SHP77 (cell line): ENCODE measurements at regions not wholly inside any gene's neighbourhood (a gene's known extent, or its start where the extent isn't known, plus 50 kb on each side); places are given as distances from the start of the nearest gene placed in this dataset.

Experiments
- DNase-seq, 2 experiments: peaks; one replicate each; lab custom pipeline; 2025; lab: John Stamatoyannopoulos, UW

- no peak for DNase-seq
These were observed 611.2 kb upstream of the MGMT start for GRCh38 chr10:128855618-128856428.

- peak; percentile 10 to 15 for DNase-seq
These were observed 607.2 kb upstream of the MGMT start for GRCh38 chr10:128859738-128860386.

- DNase-seq = no peak
These were observed 606.5 kb upstream of the MGMT start for GRCh38 chr10:128860574-128860973.

GRCh38 chr10:128861018-128861901, 605.8 kb upstream of the MGMT start:
- no peak for DNase-seq

GRCh38 chr10:128863411-128863810, 603.6 kb upstream of the MGMT start:
- DNase-seq = no peak

- DNase-seq = no peak
These were observed 603.1 kb upstream of the MGMT start for GRCh38 chr10:128863823-128864405.

GRCh38 chr10:128864554-128865295, 602.3 kb upstream of the MGMT start:
- DNase-seq = no peak

- no peak for DNase-seq
These were observed 601.4 kb upstream of the MGMT start for GRCh38 chr10:128865436-128866195.

- DNase-seq = no peak
These were observed 600.5 kb upstream of the MGMT start for GRCh38 chr10:128866551-128866950.

GRCh38 chr10:128867210-128867609, 599.8 kb upstream of the MGMT start:
- DNase-seq = no peak

- DNase-seq = no peak
These were observed 599.2 kb upstream of the MGMT start for GRCh38 chr10:128867819-128868218.

- DNase-seq = no peak
These were observed 598.6 kb upstream of the MGMT start for GRCh38 chr10:128868481-128868880.

- no peak for DNase-seq
These were observed 597.8 kb upstream of the MGMT start for GRCh38 chr10:128869101-128869749.

- DNase-seq = no peak
These were observed 596.0 kb upstream of the MGMT start for GRCh38 chr10:128870830-128871597.

GRCh38 chr10:128871671-128872231, 595.3 kb upstream of the MGMT start:
- no peak for DNase-seq

GRCh38 chr10:128873411-128874054, 593.5 kb upstream of the MGMT start:
- DNase-seq = no peak

- no peak for DNase-seq
These were observed 592.7 kb upstream of the MGMT start for GRCh38 chr10:128874331-128874730.

GRCh38 chr10:128875030-128875744, 591.9 kb upstream of the MGMT start:
- DNase-seq = no peak
